ENCODE measurements at regions not wholly inside any gene's neighbourhood (a gene's known extent, or its start where the extent isn't known, plus 50 kb on each side); places are given as distances from the start of the nearest gene placed in this dataset.

- H3K27me3 Mint-ChIP-seq (ENCODE audit: low read depth): no peaks in the 10 kb centered on the region
- DNase-seq: no peak
- peaks cover 1 to 2% of the 10 kb centered on the region in 2 donors for H3K9me3 Mint-ChIP-seq
- ATAC-seq (replicated peaks in 1 of 2): no peak
- no peak overlapping the region for H3K27ac Mint-ChIP-seq
- H3K4me1 Mint-ChIP-seq (ENCODE audit: low read depth): no peaks in the 10 kb centered on the region
- H3K36me3 Mint-ChIP-seq (ENCODE audit: insufficient read depth in 2 of 2): no peaks in the 10 kb centered on the region
- no peak overlapping the region for H3K4me3 Mint-ChIP-seq
These were observed 50.8 kb upstream of the POFUT2 start for GRCh38 chr21:45338311-45339017.

GRCh38 chr21:45339421-45340402, 52.0 kb upstream of the POFUT2 start:
- no peaks in the 10 kb centered on the region for H3K27me3 Mint-ChIP-seq (ENCODE audit: low read depth)
- ATAC-seq (replicated peaks in 1 of 2) (peak in 1 of 2 donors; percentile 65), DNase-seq (no peak)
- H3K27ac Mint-ChIP-seq: no peak overlapping the region
- no peak overlapping the region for H3K4me3 Mint-ChIP-seq
- no peaks in the 10 kb centered on the region for H3K4me1 Mint-ChIP-seq (ENCODE audit: low read depth)
- H3K36me3 Mint-ChIP-seq (ENCODE audit: insufficient read depth in 2 of 2): no peaks in the 10 kb centered on the region
- H3K9me3 Mint-ChIP-seq: peaks cover 1 to 2% of the 10 kb centered on the region in 2 donors

DNA sequence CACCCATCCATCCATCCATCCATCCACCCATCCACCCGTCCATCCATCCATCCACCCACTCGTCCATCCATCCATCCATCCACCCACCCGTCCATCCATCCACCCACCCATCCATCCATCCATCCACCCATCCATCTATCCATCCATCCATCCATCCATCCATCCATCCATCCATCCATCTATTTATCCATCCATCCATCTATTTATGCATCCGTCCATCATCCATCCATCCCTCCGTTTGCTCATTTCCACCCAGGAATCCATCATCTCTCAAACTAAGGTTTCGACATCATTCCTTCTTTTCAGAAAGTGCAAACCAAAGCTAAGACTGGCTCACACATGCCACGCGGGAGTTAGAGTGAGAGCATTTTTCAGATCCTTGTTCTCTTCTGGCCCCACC, 52.8 kb upstream of the POFUT2 start:
- Mint-ChIP-seq H3K27ac (no peak overlapping the region), H3K9me3 (peaks cover 1 to 2% of the 10 kb centered on the region in 2 donors), H3K36me3 (ENCODE audit: insufficient read depth in 2 of 2) (no peaks in the 10 kb centered on the region), H3K27me3 (ENCODE audit: low read depth) (no peaks in the 10 kb centered on the region), H3K4me3 (no peak overlapping the region), H3K4me1 (ENCODE audit: low read depth) (no peaks in the 10 kb centered on the region)
- no peak for ATAC-seq (replicated peaks in 1 of 2)
- no peak for DNase-seq

DNA sequence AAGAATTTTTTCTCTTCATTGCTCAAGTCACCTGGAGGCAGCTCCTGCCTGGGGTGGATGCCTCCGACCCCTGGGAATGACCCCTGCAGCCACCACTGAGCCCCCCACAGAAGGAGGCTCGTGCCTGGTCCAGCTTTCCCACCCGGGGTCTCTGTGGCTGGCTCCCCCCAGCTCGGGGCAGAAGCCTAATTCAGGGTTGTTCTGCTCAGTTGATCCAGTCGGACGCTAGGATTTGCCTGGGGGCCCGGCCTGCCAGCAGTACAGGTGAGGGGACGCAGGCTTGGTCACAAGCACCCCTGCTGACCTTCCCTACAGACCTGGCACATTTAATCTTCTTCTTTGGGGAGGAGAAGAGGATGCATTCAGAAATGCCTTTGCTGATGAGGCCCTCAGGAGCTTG, 53.6 kb upstream of the POFUT2 start:
- H3K9me3 Mint-ChIP-seq: peaks cover 1 to 2% of the 10 kb centered on the region in 2 donors
- H3K27me3 Mint-ChIP-seq (ENCODE audit: low read depth): no peaks in the 10 kb centered on the region
- H3K4me3 Mint-ChIP-seq: no peak overlapping the region
- H3K27ac Mint-ChIP-seq: no peak overlapping the region
- H3K36me3 Mint-ChIP-seq (ENCODE audit: insufficient read depth in 2 of 2): no peaks in the 10 kb centered on the region
- H3K4me1 Mint-ChIP-seq (ENCODE audit: low read depth): no peaks in the 10 kb centered on the region
- DNase-seq (no peak), ATAC-seq (replicated peaks in 1 of 2) (no peak)

DNA sequence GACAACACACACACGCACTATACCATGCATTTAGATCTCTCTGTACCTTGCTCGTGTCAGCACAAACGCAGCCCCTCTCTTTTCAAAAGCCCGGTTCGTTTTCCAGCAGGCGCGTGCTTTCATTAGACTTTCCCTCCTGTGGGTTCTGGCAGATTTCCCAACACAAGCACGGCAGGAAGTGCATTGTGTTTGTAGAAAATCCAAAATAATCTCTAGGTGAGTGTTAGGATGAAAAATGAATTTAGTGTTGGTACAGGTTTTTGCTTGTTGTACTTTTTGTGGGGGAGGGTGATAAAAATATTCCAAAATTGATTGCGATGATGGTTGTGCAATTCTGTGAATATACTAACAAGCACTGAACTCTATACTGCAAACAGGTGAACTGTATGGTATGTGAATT, 54.1 kb upstream of the POFUT2 start:
- ATAC-seq (replicated peaks in 1 of 2) (no peak), DNase-seq (no peak)
- H3K27me3 Mint-ChIP-seq (ENCODE audit: low read depth): no peaks in the 10 kb centered on the region
- no peak overlapping the region for H3K27ac Mint-ChIP-seq
- H3K4me1 Mint-ChIP-seq (ENCODE audit: low read depth): no peaks in the 10 kb centered on the region
- H3K9me3 Mint-ChIP-seq: peaks cover 1 to 2% of the 10 kb centered on the region in 2 donors
- no peak overlapping the region for H3K4me3 Mint-ChIP-seq
- no peaks in the 10 kb centered on the region for H3K36me3 Mint-ChIP-seq (ENCODE audit: insufficient read depth in 2 of 2)

- ATAC-seq (replicated peaks in 1 of 2) (no peak), DNase-seq (no peak)
- Mint-ChIP-seq H3K36me3 (ENCODE audit: insufficient read depth in 2 of 2) (no peaks in the 10 kb centered on the region), H3K27ac (no peak overlapping the region), H3K4me1 (ENCODE audit: low read depth) (no peaks in the 10 kb centered on the region), H3K9me3 (peaks cover 1 to 2% of the 10 kb centered on the region in 2 donors), H3K27me3 (ENCODE audit: low read depth) (no peaks in the 10 kb centered on the region), H3K4me3 (no peak overlapping the region)
These were observed 56.2 kb upstream of the POFUT2 start for GRCh38 chr21:45343891-45344290.

- no peak overlapping the region for H3K27ac Mint-ChIP-seq
- H3K4me3 Mint-ChIP-seq: no peak overlapping the region
- DNase-seq: no peak
- H3K36me3 Mint-ChIP-seq (ENCODE audit: insufficient read depth in 2 of 2): no peaks in the 10 kb centered on the region
- H3K4me1 Mint-ChIP-seq (ENCODE audit: low read depth): no peaks in the 10 kb centered on the region
- H3K9me3 Mint-ChIP-seq: peaks cover 1 to 2% of the 10 kb centered on the region in 2 donors
- no peak for ATAC-seq (replicated peaks in 1 of 2)
- H3K27me3 Mint-ChIP-seq (ENCODE audit: low read depth): no peaks in the 10 kb centered on the region
These were observed 56.9 kb upstream of the POFUT2 start for GRCh38 chr21:45344576-45344975.

GRCh38 chr21:45347048-45347711, 57.8 kb upstream of the COL18A1 start:
- no peak overlapping the region for H3K27ac Mint-ChIP-seq
- no peaks in the 10 kb centered on the region for H3K4me1 Mint-ChIP-seq (ENCODE audit: low read depth)
- H3K4me3 Mint-ChIP-seq: no peak overlapping the region
- ATAC-seq (replicated peaks in 1 of 2): no peak
- H3K9me3 Mint-ChIP-seq: no peaks in the 10 kb centered on the region
- no peak for DNase-seq
- no peaks in the 10 kb centered on the region for H3K27me3 Mint-ChIP-seq (ENCODE audit: low read depth)
- H3K36me3 Mint-ChIP-seq (ENCODE audit: insufficient read depth in 2 of 2): no peaks in the 10 kb centered on the region

- ATAC-seq (replicated peaks in 1 of 2) (no peak), DNase-seq (no peak)
- Mint-ChIP-seq H3K27ac (no peak overlapping the region), H3K4me1 (ENCODE audit: low read depth) (no peaks in the 10 kb centered on the region), H3K4me3 (no peak overlapping the region), H3K36me3 (ENCODE audit: insufficient read depth in 2 of 2) (no peaks in the 10 kb centered on the region), H3K27me3 (ENCODE audit: low read depth) (no peaks in the 10 kb centered on the region), H3K9me3 (no peaks in the 10 kb centered on the region)
These were observed 57.1 kb upstream of the COL18A1 start for GRCh38 chr21:45347712-45348499.

DNA sequence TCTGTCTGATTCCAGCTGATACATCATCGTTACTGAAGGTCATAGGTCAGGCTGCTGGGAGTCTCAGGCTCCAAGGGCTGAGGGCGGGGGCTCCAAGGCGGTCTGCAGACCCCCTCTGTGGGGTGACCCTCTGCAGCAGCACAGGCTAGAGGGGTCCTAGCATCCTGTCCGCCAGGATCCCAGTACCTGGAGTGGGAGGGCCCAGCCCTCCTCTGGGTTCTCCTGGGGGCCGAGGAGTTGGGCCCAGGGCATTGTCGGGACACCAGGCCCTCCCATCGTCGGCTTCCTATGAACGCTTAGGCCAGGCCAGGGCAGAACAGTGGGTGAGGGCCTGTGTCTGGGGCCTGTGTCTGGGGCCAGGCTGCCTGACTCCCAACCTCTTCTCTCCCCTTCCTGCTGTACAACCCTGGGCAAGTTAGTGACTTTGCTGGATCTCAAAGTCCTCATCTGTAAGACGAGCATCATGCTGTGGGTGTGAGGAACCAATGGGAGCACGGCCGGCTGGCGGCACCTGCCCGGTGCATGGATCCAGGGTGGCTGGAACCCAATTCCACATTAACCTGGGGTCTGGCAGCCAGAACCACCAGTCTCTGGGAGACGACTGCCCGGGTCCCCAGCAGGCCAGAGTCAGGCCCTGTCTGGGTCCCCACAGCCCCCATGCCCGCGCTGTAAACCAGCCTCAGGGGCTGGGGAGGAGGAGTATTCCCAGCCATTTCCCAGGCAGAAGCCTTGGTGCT, 56.2 kb upstream of the COL18A1 start:
- ATAC-seq (replicated peaks in 1 of 2): no peak

GRCh38 chr21:45350206-45350854, 54.6 kb upstream of the COL18A1 start:
- DNase-seq: no peak
- Mint-ChIP-seq H3K36me3 (ENCODE audit: insufficient read depth in 2 of 2) (no peaks in the 10 kb centered on the region), H3K27me3 (ENCODE audit: low read depth) (peaks cover 5% of the 10 kb centered on the region), H3K4me1 (ENCODE audit: low read depth) (peaks cover 6% of the 10 kb centered on the region), H3K27ac (no peak overlapping the region), H3K9me3 (no peaks in the 10 kb centered on the region), H3K4me3 (no peak overlapping the region)
- no peak for ATAC-seq (replicated peaks in 1 of 2)

More for the DNA sequence above, 56.2 kb upstream of the COL18A1 start:
- Mint-ChIP-seq H3K9me3 (no peaks in the 10 kb centered on the region), H3K36me3 (ENCODE audit: insufficient read depth in 2 of 2) (no peaks in the 10 kb centered on the region), H3K4me3 (no peak overlapping the region), H3K27me3 (ENCODE audit: low read depth) (no peaks in the 10 kb centered on the region), H3K27ac (no peak overlapping the region), H3K4me1 (ENCODE audit: low read depth) (no peaks in the 10 kb centered on the region)
- no peak for DNase-seq

- H3K4me1 Mint-ChIP-seq (ENCODE audit: low read depth): peaks cover 13% of the 10 kb centered on the region
- H3K4me3 Mint-ChIP-seq: no peak overlapping the region
- H3K9me3 Mint-ChIP-seq: no peaks in the 10 kb centered on the region
- no peak for DNase-seq
- ATAC-seq (replicated peaks in 1 of 2): no peak
- H3K27ac Mint-ChIP-seq: no peak overlapping the region
- peaks cover 13% of the 10 kb centered on the region for H3K27me3 Mint-ChIP-seq (ENCODE audit: low read depth)
- H3K36me3 Mint-ChIP-seq (ENCODE audit: insufficient read depth in 2 of 2): no peaks in the 10 kb centered on the region
These were observed 53.9 kb upstream of the COL18A1 start for GRCh38 chr21:45351061-45351460.

Measured in activated T-cell treated with anti-CD3 and anti-CD28 coated beads, Interleukin-2, amount 50 U/mL, for 72 hours (primary cell).